ENCODE measurements at regions not wholly inside any gene's neighbourhood (a gene's known extent, or its start where the extent isn't known, plus 50 kb on each side); places are given as distances from the start of the nearest gene placed in this dataset.

DNA sequence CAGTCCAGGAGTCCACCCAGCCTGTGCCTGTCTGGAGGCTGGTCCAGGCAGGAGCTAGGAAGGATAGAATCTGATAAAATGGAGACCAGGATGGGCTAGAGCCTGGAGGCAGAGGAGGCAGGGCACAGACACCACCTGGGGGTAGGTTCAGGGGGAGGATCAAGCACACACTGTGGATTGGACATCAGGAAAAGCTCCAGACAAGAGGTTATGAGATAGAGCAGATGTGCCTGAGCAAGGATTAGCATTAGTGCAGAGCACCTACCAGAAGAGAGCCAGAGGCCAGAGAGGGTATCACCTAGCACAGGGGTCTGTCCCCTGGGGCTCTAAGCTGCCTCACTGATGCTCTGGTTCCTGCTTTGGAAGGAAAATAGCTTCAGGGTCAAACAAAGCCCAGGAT is 216.7 kb upstream of the ZC3H12A start:
- TF ChIP-seq POLR2AphosphoS5 (IDR thresholded peaks at IDR 0.05; ENCODE audit: low read depth, low read length), result no peak
- TF ChIP-seq POLR2A (IDR thresholded peaks at IDR 0.05; ENCODE audit: low read depth, low read length), result no peak
